ENCODE measurements at regions not wholly inside any gene's neighbourhood (a gene's known extent, or its start where the extent isn't known, plus 50 kb on each side); places are given as distances from the start of the nearest gene placed in this dataset.

- TF ChIP-seq CTCF (IDR thresholded peaks at IDR 0.05) (no peak), POLR2A (IDR thresholded peaks at IDR 0.05) (no peak)
Measured at GRCh38 chr1:82451191-82451590, 650.5 kb downstream of the ADGRL2 start.

Measured in right lobe of liver (tissue), 4 donors.